ENCODE measurements at regions not wholly inside any gene's neighbourhood (a gene's known extent, or its start where the extent isn't known, plus 50 kb on each side); places are given as distances from the start of the nearest gene placed in this dataset.

- H3K4me2 ChIP-seq (ENCODE audit: insufficient read depth in 1 of 2, low read depth in 2 of 2, low read length in 2 of 2) = no peak overlapping the region
- no peak overlapping the region for H2AFZ ChIP-seq (ENCODE audit: low read length)
- DNase-seq (ENCODE audit: low read depth in 1 of 2, low spot score in 2 of 2) (no peak), FAIRE-seq (no peak)
- WGBS, 2 experiments (ENCODE audit: extremely low coverage in 1 of 2, insufficient coverage in 1 of 2, insufficient read length in 1 of 2, insufficient replicate concordance in 2 of 2, low coverage in 1 of 2, low lambda C conversion rate in 2 of 2, missing lambda C conversion rate in 1 of 2) = 90% methylated on average over 4 of the region's 4 CpGs; no CpG with 5 or more reads in 1 of the 2 experiments
- H3K4me1 ChIP-seq (replicated peaks in 1 of 4; ENCODE audit: control insufficient read depth in 3 of 4, insufficient read depth in 4 of 4, low read length in 3 of 4) = peaks cover 1 to 11% (median 9%) of the 10 kb centered on the region in 4 experiments; a peak in 3 of 7 replicates
- POLR2A ChIA-PET (ENCODE audit: partially characterized antibody) = no interaction called here
- CTCF ChIA-PET (ENCODE audit: partially characterized antibody) = interaction anchor here (0.7 to 6.0 kb wide), 11 partner anchors 10 to 543 kb away, joined by 3 to 38 read pairs (median 3); no protein-coding TSS in a partner anchor
- 0 out of 8 replicates have a peak, but pooled peaks cover 0 to 2% (median 0%) of the 10 kb centered on the region in 4 experiments for H3K36me3 ChIP-seq (ENCODE audit: control insufficient read depth in 2 of 4, insufficient read depth in 4 of 4, low read length in 3 of 4)
- no peak overlapping the region for H2AK5ac ChIP-seq (ENCODE audit: low read depth, low read length)
- H3K4ac ChIP-seq (replicated peaks; ENCODE audit: insufficient read length, low read depth, low read length) = no peak overlapping the region
- H2BK5ac ChIP-seq (ENCODE audit: low read depth, low read length) = peak overlapping the region; percentile 44; the same call in 1 of the 2 replicates
- H2BK12ac ChIP-seq (ENCODE audit: low read depth, low read length) = no peak overlapping the region
- no peak overlapping the region for H4K5ac ChIP-seq (ENCODE audit: insufficient read length, low read depth, low read length)
- H3K27me3 ChIP-seq (replicated peaks in 1 of 4; ENCODE audit: control insufficient read depth in 3 of 4, extremely low read depth in 1 of 4, insufficient read depth in 3 of 4, low read length in 3 of 4) = no peaks in the 10 kb centered on the region
- H3K14ac ChIP-seq (ENCODE audit: insufficient read length) = no peak overlapping the region
- no peaks in the 10 kb centered on the region for H4K20me1 ChIP-seq (replicated peaks in 1 of 2; ENCODE audit: control insufficient read depth in 1 of 2, insufficient read depth in 2 of 2, low read length in 2 of 2)
- no peaks in the 10 kb centered on the region for H3K79me2 ChIP-seq (ENCODE audit: control insufficient read depth in 1 of 2, insufficient read depth in 2 of 2, low read length in 2 of 2)
- H2BK20ac ChIP-seq (ENCODE audit: low read length) = 0 out of 2 replicates have a peak overlapping the region, but pooled peaks have one; percentile 11
- no peaks in the 10 kb centered on the region; the same call in 1 of the 2 replicates for H3K23me2 ChIP-seq (ENCODE audit: low read depth, low read length)
- H3K18ac ChIP-seq (ENCODE audit: extremely low read depth, low read length) = no peak overlapping the region
- no peaks in the 10 kb centered on the region for H3K79me1 ChIP-seq (ENCODE audit: low read depth, low read length)
- H3K56ac ChIP-seq (replicated peaks; ENCODE audit: insufficient read length, low read depth, low read length) = no peak overlapping the region
- no peak overlapping the region for H2BK15ac ChIP-seq (ENCODE audit: low read length)
- H4K8ac ChIP-seq (ENCODE audit: extremely low read depth, insufficient read depth, low read length) = no peak overlapping the region
- no peak overlapping the region for H4K91ac ChIP-seq (replicated peaks; ENCODE audit: insufficient read length, low read length)
- H2BK120ac ChIP-seq (replicated peaks; ENCODE audit: low read depth, low read length) = peak overlapping the region; percentile 10
- no peak overlapping the region for H3K4me3 ChIP-seq (ENCODE audit: extremely low read depth in 1 of 4, insufficient read depth in 2 of 4, low read depth in 3 of 4, low read length in 4 of 4)
- no peak overlapping the region for H3K27ac ChIP-seq (ENCODE audit: low read depth, low read length)
- no peak overlapping the region for H3K23ac ChIP-seq (ENCODE audit: insufficient read length)
- no peak overlapping the region for H3K9ac ChIP-seq (replicated peaks in 1 of 4; ENCODE audit: extremely low read depth in 1 of 4, low read depth in 3 of 4, low read length in 3 of 4)
- peaks cover 3 to 7% of the 10 kb centered on the region in 2 experiments; a peak in 1 of 4 replicates for H3K9me3 ChIP-seq (ENCODE audit: insufficient read depth in 2 of 2, low read depth in 1 of 2, low read length in 1 of 2)
- TF ChIP-seq, protein P1, sequence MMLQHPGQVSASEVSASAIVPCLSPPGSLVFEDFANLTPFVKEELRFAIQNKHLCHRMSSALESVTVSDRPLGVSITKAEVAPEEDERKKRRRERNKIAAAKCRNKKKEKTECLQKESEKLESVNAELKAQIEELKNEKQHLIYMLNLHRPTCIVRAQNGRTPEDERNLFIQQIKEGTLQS (IDR thresholded peaks at IDR 0.05; ENCODE audit: insufficient read depth, low read depth, low read length) = no peak
- TF ChIP-seq EZH2 (IDR thresholded peaks at IDR 0.05; ENCODE audit: low read depth, low read length, severe bottlenecking) (no peak), CBX8 (IDR thresholded peaks at IDR 0.05; ENCODE audit: borderline replicate concordance, low read depth, low read length) (no peak), SIRT6 (IDR thresholded peaks at IDR 0.05; ENCODE audit: low read length) (no peak), CTCF (IDR thresholded peaks at IDR 0.05; ENCODE audit: control extremely low read depth in 1 of 3, insufficient read depth in 1 of 3, low read depth in 1 of 3, low read length in 3 of 3) (no peak), POU5F1 (IDR thresholded peaks at IDR 0.05; ENCODE audit: low read depth, low read length) (no peak), RFX5 (IDR thresholded peaks at IDR 0.05; ENCODE audit: borderline replicate concordance, low read depth, low read length) (no peak), CHD2 (IDR thresholded peaks at IDR 0.05; ENCODE audit: low read length) (no peak), YY1 (IDR thresholded peaks at IDR 0.05; ENCODE audit: low read depth, low read length) (no peak)
Observed at GRCh38 chr2:122519821-122520611, 764.6 kb downstream of the TSN start.
